Tibial nerve (tissue), 3 donors: ENCODE measurements at regions not wholly inside any gene's neighbourhood (a gene's known extent, or its start where the extent isn't known, plus 50 kb on each side); places are given as distances from the start of the nearest gene placed in this dataset.

Experiments
- EP300 ChIP-seq, 2 donors: sonication (generic); formaldehyde crosslinking; IDR thresholded peaks; one replicate each; pipeline ENCODE4 v1.6.1; 2017; ENCODE audit warnings: antibody characterized with exemption in 2 of 2, mild to moderate bottlenecking in 1 of 2
- POLR2A ChIP-seq, 2 donors: fragments of 450-650 bp; IDR thresholded peaks; one replicate each; pipeline ENCODE4 v1.6.1; 2017; ENCODE audit warnings: antibody characterized with exemption in 2 of 2, mild to moderate bottlenecking in 2 of 2, moderate library complexity in 2 of 2

GRCh38 chr6:144929262-144929661 lies 644.1 kb downstream of the UTRN start:
- TF ChIP-seq POLR2A (IDR thresholded peaks at IDR 0.05) (no peak), EP300 (IDR thresholded peaks at IDR 0.05) (no peak)
